SJSA1 (cell line): ENCODE measurements at regions not wholly inside any gene's neighbourhood (a gene's known extent, or its start where the extent isn't known, plus 50 kb on each side); places are given as distances from the start of the nearest gene placed in this dataset.
"Not testable (repeated sequence)": the region's sequence is repeated elsewhere in the genome, so short reads cannot be mapped to it uniquely, and the experiment has no call there.

Experiments used
- DNase-seq, 2 experiments: peaks; one replicate each; pipeline ENCODE4 v3.0.0-alpha.2; 2015 to 2020; ENCODE audit warnings: low spot score in 2 of 2, low read depth in 1 of 2
- H3K27ac ChIP-seq: fragments of 250-450 bp; sonication (Bioruptor Pico); 2 replicates; pipeline ENCODE4 v1.5.1; 2020; ENCODE audit warnings: mild to moderate bottlenecking, moderate library complexity
- H3K27me3 ChIP-seq: fragments of 250-450 bp; sonication (Bioruptor Pico); replicated peaks from 2 replicates; pipeline ENCODE4 v1.5.1; 2020; ENCODE audit warnings: mild to moderate bottlenecking, moderate library complexity
- H3K36me3 ChIP-seq: fragments of 250-450 bp; sonication (Bioruptor Pico); 2 replicates; pipeline ENCODE4 v1.5.1; 2020; ENCODE audit warnings: mild to moderate bottlenecking
- H3K4me1 ChIP-seq: fragments of 250-450 bp; sonication (Bioruptor Pico); replicated peaks from 2 replicates; pipeline ENCODE4 v1.6.1; 2021; ENCODE audit warnings: mild to moderate bottlenecking
- H3K4me3 ChIP-seq: fragments of 250-450 bp; sonication (Bioruptor Pico); 2 replicates; pipeline ENCODE4 v1.5.1; 2020; ENCODE audit warnings: mild to moderate bottlenecking
- H3K9me3 ChIP-seq: fragments of 250-450 bp; sonication (Bioruptor Pico); replicated peaks from 2 replicates; pipeline ENCODE4 v1.5.1; 2020; ENCODE audit warnings: mild to moderate bottlenecking

DNA sequence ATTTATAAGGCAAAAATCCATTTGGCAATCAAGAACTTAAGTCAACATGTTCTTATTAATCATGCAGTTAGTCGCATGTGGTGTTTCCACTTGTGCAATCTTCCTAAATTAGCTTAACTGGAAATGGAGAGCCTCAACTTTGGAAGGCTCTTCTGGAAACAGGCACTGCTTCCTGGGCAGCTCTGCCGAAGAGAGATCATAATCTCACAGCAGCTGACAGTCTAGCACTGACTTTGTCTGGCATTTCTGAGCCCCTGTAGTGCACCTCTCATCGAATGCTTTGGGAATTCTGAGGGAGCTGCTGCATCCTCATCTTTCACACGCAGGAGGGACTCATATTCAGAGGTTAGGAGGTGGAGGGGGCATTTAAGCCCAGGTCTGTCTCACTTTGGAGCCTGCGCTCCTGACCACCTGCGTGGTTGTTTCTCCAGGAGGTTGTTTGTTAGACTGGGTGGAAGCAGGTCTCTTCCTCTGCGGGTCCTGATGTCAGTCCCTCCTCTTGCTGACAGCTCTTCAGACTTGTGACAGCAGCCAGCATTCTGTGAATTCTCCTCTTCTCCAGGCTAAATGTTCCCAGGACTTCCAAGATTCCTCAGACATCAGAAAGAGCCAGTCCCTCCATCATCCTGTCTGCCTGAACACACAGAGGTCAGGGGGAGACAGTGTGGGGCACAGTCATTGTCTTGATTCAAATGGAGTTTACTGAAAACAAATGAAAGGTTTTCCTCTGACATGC, 100.4 kb upstream of the GJB6 start:
- no peaks in the 10 kb centered on the region for H3K36me3 ChIP-seq
- H3K27me3 ChIP-seq, result no peaks in the 10 kb centered on the region
- H3K4me1 ChIP-seq, result no peaks in the 10 kb centered on the region
- H3K27ac ChIP-seq, result no peak overlapping the region
- no peaks in the 10 kb centered on the region for H3K9me3 ChIP-seq
- H3K4me3 ChIP-seq, result no peak overlapping the region
- DNase-seq, result no peak

DNA sequence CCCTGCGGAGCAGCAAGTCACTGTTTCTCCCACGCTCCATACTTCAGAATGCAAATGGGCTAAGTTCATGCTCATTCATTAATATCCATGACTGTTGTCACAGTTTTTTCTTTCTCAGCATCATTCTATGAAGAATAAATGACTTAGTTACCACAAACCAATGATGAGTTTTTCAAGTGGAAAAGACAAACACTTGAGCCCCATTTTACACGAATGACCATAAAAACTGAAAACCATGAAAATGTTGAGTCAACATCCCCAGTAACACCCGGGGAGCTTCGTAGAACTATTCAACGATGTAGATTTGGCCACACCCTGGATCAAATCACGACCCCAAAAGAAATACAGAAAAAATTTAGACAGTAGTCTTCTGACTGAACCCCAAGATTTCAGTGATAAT, 99.8 kb upstream of the GJB6 start:
- H3K36me3 ChIP-seq, result no peaks in the 10 kb centered on the region
- H3K27me3 ChIP-seq, result no peaks in the 10 kb centered on the region
- H3K9me3 ChIP-seq, result no peaks in the 10 kb centered on the region
- no peaks in the 10 kb centered on the region for H3K4me1 ChIP-seq
- H3K4me3 ChIP-seq, result no peak overlapping the region
- H3K27ac ChIP-seq, result no peak overlapping the region
- DNase-seq, result no peak

DNA sequence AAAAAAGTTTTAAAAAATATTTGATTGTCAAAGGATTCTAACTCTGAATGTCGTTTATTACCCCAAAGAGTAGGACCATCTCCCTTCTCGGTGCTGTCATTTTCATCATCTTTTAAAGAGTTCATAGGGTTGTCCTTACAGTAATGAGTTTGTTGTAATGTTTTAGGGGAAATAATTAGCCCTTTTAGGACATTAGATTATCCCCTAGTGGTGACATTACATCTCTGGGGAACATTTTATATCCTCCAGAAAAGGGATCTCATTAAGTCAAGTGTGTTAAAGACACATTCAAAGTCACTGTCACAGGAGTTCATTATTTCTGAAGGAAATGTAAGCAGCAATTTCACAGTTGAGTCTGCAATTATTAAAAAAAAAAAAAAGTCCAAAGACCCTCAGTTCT, 99.3 kb upstream of the GJB6 start:
- no peak overlapping the region for H3K27ac ChIP-seq
- no peaks in the 10 kb centered on the region for H3K27me3 ChIP-seq
- H3K4me1 ChIP-seq, result no peaks in the 10 kb centered on the region
- no peak for DNase-seq
- no peaks in the 10 kb centered on the region for H3K36me3 ChIP-seq
- H3K4me3 ChIP-seq, result no peak overlapping the region
- no peaks in the 10 kb centered on the region for H3K9me3 ChIP-seq

DNA sequence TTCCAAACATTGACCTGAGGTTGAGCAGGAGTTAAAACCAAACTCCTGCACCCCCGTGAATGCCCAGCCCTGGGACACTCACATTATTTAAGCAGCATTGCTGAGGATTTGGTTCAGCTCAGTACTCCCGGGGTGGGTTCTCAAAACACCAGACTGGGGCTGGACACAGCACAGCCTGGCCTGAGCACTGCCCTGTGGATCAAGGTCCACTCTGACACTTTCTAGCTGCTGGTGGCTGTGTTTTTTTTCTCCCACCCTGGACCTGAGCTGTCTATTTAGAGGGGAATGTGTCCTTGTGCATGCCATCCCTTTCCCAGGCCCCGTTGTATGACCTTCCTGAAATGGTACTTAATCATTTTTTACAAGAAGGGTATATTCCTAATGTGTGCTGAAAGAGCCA, 94.7 kb upstream of the GJB6 start:
- H3K4me3 ChIP-seq, result no peak overlapping the region
- H3K36me3 ChIP-seq, result no peaks in the 10 kb centered on the region
- H3K4me1 ChIP-seq, result no peaks in the 10 kb centered on the region
- no peak for DNase-seq
- H3K27me3 ChIP-seq, result no peaks in the 10 kb centered on the region
- no peak overlapping the region for H3K27ac ChIP-seq
- 0 out of 2 replicates have a peak, but pooled peaks cover 4% of the 10 kb centered on the region for H3K9me3 ChIP-seq

DNA sequence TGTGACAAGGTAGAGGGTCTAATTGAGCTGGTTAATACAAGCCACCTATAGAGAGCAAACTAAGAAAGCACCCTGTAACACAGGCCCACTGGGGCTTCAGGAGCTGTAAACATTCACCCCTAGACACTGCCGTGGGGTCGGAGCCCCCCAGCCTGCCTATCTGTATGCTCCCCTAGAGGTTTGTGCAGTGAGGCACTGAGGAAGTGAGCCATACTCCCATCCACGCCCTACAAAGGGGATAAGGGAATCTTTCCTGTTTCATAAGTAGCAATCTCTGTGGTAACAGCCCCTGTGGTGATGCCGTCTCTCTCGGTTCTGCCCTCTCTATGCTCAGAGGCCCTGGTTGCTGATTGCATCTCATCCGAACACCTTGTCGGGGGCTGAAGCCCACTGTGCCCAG, 94.2 kb upstream of the GJB6 start:
- Histone ChIP-seq H3K36me3 (no peaks in the 10 kb centered on the region), H3K27ac (no peak overlapping the region), H3K4me3 (no peak overlapping the region), H3K27me3 (no peaks in the 10 kb centered on the region), H3K4me1 (no peaks in the 10 kb centered on the region), H3K9me3 (0 out of 2 replicates have a peak, but pooled peaks cover 4% of the 10 kb centered on the region)
- DNase-seq, result no peak

DNA sequence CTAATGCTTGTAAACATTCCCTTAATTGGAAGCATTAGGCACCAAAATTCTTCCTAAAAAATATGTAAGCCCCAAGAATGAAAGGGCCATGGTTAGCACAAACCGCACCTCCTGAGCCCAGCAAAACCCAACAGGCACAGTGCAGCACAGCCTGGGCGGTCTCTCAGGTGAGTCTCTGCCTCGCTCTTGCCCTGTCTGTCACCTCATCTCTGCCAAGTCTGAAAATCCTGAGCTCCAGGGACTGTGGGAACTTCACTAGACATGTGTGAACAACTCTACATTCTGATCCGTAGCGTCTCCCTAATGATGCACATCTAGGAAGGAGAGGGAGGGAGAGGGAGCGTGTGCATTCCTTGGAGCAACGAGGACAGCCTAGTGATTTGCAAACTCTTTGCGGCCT, 88.8 kb upstream of the GJB6 start:
- H3K9me3 ChIP-seq, result 0 out of 2 replicates have a peak, but pooled peaks cover 4% of the 10 kb centered on the region
- H3K36me3 ChIP-seq, result no peaks in the 10 kb centered on the region
- DNase-seq, result no peak
- H3K27me3 ChIP-seq, result no peaks in the 10 kb centered on the region
- H3K27ac ChIP-seq, result no peak overlapping the region
- no peak overlapping the region for H3K4me3 ChIP-seq
- H3K4me1 ChIP-seq, result no peaks in the 10 kb centered on the region

DNA sequence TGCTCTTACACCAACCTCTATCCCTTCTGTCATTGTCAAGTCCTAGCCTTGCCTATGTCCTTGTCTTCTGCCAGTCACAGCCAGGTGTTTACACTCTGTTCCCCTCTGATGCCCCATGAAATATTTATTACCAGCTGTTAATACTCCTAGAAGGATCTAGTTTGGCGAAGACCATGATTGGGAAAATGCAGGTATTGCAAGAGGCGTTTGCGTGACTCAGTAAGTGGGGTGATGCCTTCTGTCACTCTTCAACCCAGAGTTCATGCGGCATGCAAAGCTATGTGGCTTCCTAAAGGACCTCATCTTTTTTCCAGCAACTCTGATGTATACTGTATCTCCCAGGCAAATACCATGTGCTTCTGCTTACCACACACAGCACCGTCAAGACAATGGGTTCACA, 81.8 kb upstream of the GJB6 start:
- no peak for DNase-seq
- H3K27me3 ChIP-seq, result no peaks in the 10 kb centered on the region

DNA sequence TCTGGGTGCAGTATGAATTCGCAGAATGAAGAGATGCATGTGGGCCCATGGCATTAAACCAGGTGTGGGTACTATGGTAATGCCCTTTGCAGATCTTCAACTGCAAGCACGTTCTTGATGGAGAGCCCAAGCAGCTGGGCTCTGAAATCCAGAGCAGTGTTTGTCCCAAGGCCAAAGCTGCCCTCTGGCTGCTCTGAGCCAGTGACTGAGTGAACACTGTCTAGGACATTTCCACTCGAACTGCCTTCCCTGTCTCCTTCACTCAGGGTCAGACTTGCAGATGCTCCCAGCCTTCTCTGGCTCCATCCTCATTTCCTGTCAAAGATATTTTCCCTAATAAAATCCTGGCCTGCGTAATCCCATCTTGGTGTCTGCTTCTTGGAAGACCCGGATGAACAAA, 80.2 kb upstream of the GJB6 start:
- DNase-seq, result no peak
- Histone ChIP-seq H3K4me3 (no peak overlapping the region), H3K4me1 (no peaks in the 10 kb centered on the region), H3K9me3 (0 out of 2 replicates have a peak, but pooled peaks cover 2% of the 10 kb centered on the region), H3K27ac (no peak overlapping the region), H3K27me3 (no peaks in the 10 kb centered on the region), H3K36me3 (no peaks in the 10 kb centered on the region)

More for the DNA sequence above, 81.8 kb upstream of the GJB6 start:
- H3K36me3 ChIP-seq, result no peaks in the 10 kb centered on the region
- no peak overlapping the region for H3K4me3 ChIP-seq
- no peaks in the 10 kb centered on the region for H3K4me1 ChIP-seq
- no peak overlapping the region for H3K27ac ChIP-seq
- no peaks in the 10 kb centered on the region for H3K9me3 ChIP-seq

DNA sequence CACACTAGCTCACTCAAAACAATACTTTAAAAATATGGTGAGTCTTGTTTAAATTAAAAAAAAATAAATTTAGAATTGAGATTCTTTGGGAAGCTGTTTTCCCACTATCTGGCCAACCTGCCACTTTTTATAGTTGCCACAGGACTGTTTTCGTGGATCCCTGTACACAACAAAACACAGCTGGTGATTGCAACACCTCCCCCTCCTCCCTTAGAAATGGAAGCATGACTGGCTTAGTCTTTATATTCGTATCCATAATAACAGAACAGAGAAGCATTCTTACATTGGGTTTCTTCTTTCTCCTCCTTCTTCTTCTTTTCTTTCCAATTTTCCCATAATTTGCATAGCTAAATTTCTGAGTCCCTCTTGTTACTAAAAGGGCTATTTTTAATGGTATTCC, 79.5 kb upstream of the GJB6 start:
- Histone ChIP-seq H3K27ac (no peak overlapping the region), H3K4me1 (no peaks in the 10 kb centered on the region), H3K4me3 (no peak overlapping the region), H3K27me3 (no peaks in the 10 kb centered on the region), H3K36me3 (no peaks in the 10 kb centered on the region), H3K9me3 (0 out of 2 replicates have a peak, but pooled peaks cover 2% of the 10 kb centered on the region)
- DNase-seq, result no peak

DNA sequence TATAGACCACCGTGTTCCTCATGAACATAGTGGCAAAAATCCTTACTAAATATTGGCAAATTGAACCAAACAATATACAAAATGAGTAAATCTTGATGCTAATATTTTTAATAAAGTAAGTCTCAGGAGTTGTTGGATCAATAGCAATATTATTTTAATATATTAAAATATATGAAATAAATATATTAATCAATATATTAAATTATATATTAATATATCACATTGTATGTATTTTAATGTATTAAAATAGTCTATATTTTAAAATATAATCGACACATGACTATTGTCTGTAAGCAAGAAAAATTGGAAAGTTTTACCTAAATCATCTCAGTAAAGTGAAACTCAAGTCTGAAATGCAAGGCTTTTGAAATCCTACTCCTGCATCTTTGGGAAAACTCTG, 78.9 kb upstream of the GJB6 start:
- no peaks in the 10 kb centered on the region for H3K4me1 ChIP-seq
- no peak overlapping the region for H3K27ac ChIP-seq
- H3K36me3 ChIP-seq, result no peaks in the 10 kb centered on the region
- H3K27me3 ChIP-seq, result no peaks in the 10 kb centered on the region
- no peak for DNase-seq
- H3K9me3 ChIP-seq, result 0 out of 2 replicates have a peak, but pooled peaks cover 2% of the 10 kb centered on the region
- H3K4me3 ChIP-seq, result no peak overlapping the region

DNA sequence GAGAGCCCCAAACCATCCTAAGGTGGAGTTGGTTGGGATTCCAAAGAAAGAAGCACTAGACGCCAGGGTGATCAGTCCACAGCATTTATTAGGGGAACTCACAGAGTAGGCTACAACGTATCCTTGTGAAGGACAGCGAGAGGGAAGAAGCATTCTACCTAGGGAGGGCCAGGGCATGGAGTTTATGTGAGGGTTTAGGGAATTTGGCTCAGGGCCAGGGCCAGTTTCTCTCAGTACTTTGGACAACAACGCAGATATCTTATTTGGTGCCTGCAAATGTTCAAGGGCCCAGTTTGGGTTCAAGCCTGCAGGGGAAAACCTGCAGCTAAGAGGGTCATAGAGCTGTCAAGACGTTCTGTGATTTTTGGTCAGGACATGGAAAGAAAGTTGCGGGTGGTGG, 73.9 kb upstream of the GJB6 start:
- H3K4me1 ChIP-seq, result peaks cover 15% of the 10 kb centered on the region
- no peaks in the 10 kb centered on the region for H3K27me3 ChIP-seq

DNA sequence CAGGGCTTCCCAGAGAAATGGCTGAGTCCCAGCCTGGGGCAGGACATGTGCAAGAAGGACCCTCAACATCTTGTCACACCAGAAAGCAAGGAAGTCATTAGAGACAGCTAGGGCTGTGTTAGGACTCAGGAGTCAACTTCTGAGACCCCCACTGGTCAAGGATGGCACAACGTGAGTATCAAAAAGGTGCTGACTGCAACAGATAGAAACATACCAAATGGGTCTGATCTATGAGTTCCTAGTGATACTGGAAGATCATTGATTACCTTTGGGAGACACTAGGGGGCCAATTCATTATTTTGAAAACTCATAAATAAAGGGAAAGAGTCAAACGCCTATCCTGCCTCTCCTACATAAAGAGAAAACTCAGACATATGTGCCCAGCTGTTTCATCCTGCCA, 73.5 kb upstream of the GJB6 start:
- no peak for DNase-seq
- Histone ChIP-seq H3K9me3 (0 out of 2 replicates have a peak, but pooled peaks cover 2% of the 10 kb centered on the region), H3K36me3 (no peaks in the 10 kb centered on the region), H3K27ac (no peak overlapping the region), H3K27me3 (no peaks in the 10 kb centered on the region), H3K4me1 (peaks cover 15% of the 10 kb centered on the region), H3K4me3 (no peak overlapping the region)

More for the DNA sequence above, 73.9 kb upstream of the GJB6 start:
- Histone ChIP-seq H3K27ac (no peak overlapping the region), H3K36me3 (no peaks in the 10 kb centered on the region), H3K4me3 (no peak overlapping the region), H3K9me3 (0 out of 2 replicates have a peak, but pooled peaks cover 2% of the 10 kb centered on the region)
- no peak for DNase-seq

DNA sequence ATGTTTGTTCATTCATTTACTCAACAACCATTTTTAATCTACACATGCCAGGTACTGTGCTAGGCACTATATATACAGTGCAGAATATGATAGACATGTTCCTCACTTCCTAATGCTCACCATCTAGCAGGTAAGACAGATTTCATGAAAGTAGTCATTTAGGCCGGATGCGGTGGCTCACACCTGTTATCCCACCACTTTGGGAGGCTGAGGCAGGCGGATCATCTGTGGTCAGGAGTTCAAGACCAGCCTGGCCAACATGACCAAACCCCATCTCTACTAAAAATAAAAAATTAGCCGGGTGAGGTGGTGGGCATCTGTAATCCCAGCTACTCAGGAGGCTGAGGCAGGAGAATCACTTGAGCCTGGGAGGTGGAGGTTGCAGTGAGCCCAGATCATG, 71.9 kb upstream of the GJB6 start:
- H3K9me3 ChIP-seq, H3K27me3 ChIP-seq, H3K27ac ChIP-seq, DNase-seq, H3K4me3 ChIP-seq, H3K36me3 ChIP-seq: not testable (repeated sequence)
- H3K4me1 ChIP-seq, result peaks cover 15% of the 10 kb centered on the region

DNA sequence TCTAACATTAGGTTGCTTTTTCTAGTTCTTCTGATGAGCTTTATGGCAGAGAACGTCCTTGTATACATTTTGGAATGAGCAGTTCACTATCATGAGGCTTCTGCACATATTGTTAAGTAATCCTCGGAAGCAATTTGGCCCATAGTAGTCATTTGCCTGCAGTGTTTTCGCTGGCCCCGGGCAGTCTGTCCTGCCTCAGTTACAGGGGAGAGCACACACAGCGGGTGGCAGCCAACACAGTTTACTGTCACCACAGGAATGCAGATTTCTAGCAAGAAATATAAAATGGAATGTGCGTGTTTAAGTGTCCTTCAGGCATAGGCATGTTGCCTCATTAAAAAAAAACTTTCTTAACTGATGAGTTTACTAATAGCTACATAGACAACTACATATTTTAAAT, 71.5 kb upstream of the GJB6 start:
- H3K4me3 ChIP-seq, result no peak overlapping the region
- H3K27me3 ChIP-seq, result no peaks in the 10 kb centered on the region

More for the DNA sequence above, 71.5 kb upstream of the GJB6 start:
- H3K9me3 ChIP-seq, result 0 out of 2 replicates have a peak, but pooled peaks cover 2% of the 10 kb centered on the region
- no peaks in the 10 kb centered on the region for H3K36me3 ChIP-seq
- peak; percentile 71 to 79 for DNase-seq
- H3K4me1 ChIP-seq, result peaks cover 15% of the 10 kb centered on the region
- H3K27ac ChIP-seq, result peak overlapping the region; percentile 23; the same call in 1 of the 2 replicates
